ENCODE measurements at regions not wholly inside any gene's neighbourhood (a gene's known extent, or its start where the extent isn't known, plus 50 kb on each side); places are given as distances from the start of the nearest gene placed in this dataset.
"Not testable (repeated sequence)": the region's sequence is repeated elsewhere in the genome, so short reads cannot be mapped to it uniquely, and the experiment has no call there.

GRCh38 chr12:58071994-58072393, 130.6 kb downstream of the ATP23 start:
- DNase-seq: no peak

- no peak for DNase-seq
Measured at GRCh38 chr12:58074259-58074658, 132.9 kb downstream of the ATP23 start.

- DNase-seq: no peak
Measured at GRCh38 chr12:58079806-58080205, 138.4 kb downstream of the ATP23 start.

- DNase-seq: no peak
Measured at GRCh38 chr12:58081488-58081887, 140.1 kb downstream of the ATP23 start.

GRCh38 chr12:58082996-58083395, 141.6 kb downstream of the ATP23 start:
- no peak for DNase-seq

DNA sequence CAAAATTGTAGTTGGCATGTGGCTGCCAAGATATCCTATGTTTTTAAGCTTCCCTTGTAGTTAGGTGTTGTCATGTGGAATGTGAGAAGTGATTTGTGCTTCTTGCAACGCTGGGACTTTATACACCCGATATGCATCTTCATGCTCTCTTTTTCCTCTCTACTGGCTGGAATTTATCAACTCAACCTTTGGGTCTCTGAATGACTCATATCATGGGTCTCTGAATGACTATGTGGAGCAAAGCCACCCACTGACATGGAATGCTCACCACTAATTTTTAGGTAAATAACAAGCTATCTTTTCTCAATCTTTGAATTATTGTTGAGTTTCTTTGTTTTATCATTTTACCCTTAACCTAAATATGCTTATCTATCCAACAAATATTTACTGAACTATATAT, 144.6 kb downstream of the ATP23 start:
- no peak for DNase-seq

GRCh38 chr12:58086930-58087329, 145.6 kb downstream of the ATP23 start:
- no peak for DNase-seq

GRCh38 chr12:58087423-58088127, 146.2 kb downstream of the ATP23 start:
- DNase-seq: no peak

DNA sequence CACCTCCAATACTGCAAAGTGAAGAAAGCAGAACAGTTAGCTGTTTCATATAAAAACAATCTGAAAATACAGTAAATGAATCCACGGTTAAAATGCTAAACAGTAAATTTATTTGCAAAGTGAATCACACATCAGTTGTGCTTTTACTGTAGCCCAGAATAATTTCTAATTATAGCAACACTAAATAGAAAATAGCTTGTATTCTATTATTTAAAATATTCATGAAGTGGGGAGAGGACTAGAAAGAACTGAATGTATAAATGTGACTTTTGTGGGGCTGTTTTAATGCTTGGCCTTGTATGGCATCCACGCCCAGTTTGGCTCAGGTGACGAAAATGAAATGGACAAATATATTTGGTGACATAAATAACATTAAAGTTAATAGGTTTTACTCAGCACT, 148.2 kb downstream of the ATP23 start:
- DNase-seq: no peak

GRCh38 chr12:58090685-58091084, 149.3 kb downstream of the ATP23 start:
- no peak for DNase-seq

GRCh38 chr12:58095002-58095401, 153.6 kb downstream of the ATP23 start:
- no peak for DNase-seq

- DNase-seq: no peak
Measured at GRCh38 chr12:58097741-58098140, 156.4 kb downstream of the ATP23 start.

GRCh38 chr12:58099476-58099875, 158.1 kb downstream of the ATP23 start:
- no peak for DNase-seq

GRCh38 chr12:58104351-58104755, 163.0 kb downstream of the ATP23 start:
- DNase-seq: no peak

- no peak for DNase-seq
Measured at GRCh38 chr12:58105225-58106119, 164.1 kb downstream of the ATP23 start.

- DNase-seq: no peak
Measured at GRCh38 chr12:58106195-58106594, 164.8 kb downstream of the ATP23 start.

- no peak for DNase-seq
Measured at GRCh38 chr12:58117201-58117600, 175.8 kb downstream of the ATP23 start.

DNA sequence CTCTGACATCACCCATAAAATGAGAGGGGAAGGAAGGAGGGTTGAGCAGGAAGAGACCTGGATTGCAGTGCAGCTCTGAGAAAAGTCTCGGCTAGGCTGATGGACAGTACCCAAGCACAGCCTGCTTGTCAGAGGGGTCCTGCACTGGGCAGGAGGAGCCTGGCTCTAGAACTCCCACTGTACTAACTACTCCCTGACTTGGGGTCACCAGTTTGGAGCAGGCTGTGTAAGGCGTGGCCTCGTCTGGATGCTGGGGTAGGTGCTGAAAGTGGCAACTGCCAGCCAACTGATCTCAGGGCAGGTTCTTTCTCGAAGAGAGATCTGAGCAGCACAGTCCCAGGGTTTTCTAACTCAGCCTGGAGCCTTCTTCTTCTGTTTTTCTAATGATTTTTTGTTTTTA, 176.3 kb downstream of the ATP23 start:
- no peak for DNase-seq

GRCh38 chr12:58125761-58126160, 184.4 kb downstream of the ATP23 start:
- DNase-seq: not testable (repeated sequence)

- DNase-seq: no peak
Measured at GRCh38 chr12:58131986-58132755, 190.8 kb downstream of the ATP23 start.

- no peak for DNase-seq
Measured at GRCh38 chr12:58138424-58138823, 197.1 kb downstream of the ATP23 start.

DNA sequence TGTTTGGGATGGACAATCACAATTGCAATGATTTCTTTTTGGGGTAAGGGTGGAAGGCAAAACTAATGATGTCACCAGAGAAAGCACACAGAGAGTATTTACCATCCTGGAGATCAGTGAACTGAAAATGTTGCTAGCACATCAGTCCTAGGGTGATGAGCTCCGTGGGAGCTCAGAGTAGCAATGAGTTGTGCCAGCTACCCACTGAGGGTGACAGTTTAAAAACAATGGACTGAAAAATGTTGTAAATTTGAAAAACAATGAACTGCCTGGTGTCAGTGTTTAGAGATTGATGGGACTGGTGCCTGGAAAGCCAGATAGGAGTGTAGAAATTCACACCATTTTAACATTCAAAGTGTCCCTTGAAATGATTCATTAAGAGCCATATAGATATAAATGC, 198.5 kb downstream of the ATP23 start:
- DNase-seq: no peak

- DNase-seq: no peak
Measured at GRCh38 chr12:58140395-58140794, 199.0 kb downstream of the ATP23 start.

DNA sequence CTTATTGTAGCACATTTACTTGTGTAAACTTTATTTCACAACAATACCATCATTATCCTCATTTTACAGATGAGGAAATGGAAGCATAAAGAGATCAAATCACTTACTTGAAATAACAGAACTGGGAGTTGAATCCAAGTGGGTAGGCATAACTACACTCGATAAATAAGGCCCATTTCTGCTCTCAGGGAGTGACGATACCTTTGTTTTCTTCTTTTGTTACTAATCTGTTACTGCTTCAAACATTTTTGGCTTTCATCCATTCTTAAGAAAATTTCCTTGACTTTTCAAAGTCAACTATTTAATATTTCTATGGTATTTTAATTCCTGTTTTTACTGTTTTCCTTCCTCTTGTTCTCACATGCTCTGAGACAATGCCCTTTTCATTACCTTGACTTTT, 201.6 kb downstream of the ATP23 start:
- no peak for DNase-seq
